SIG-M5 (cell line): ENCODE measurements at regions not wholly inside any gene's neighbourhood (a gene's known extent, or its start where the extent isn't known, plus 50 kb on each side); places are given as distances from the start of the nearest gene placed in this dataset.

Source experiments
- DNase-seq: peaks from one replicate; lab custom pipeline; 2025; lab: John Stamatoyannopoulos, UW

DNA sequence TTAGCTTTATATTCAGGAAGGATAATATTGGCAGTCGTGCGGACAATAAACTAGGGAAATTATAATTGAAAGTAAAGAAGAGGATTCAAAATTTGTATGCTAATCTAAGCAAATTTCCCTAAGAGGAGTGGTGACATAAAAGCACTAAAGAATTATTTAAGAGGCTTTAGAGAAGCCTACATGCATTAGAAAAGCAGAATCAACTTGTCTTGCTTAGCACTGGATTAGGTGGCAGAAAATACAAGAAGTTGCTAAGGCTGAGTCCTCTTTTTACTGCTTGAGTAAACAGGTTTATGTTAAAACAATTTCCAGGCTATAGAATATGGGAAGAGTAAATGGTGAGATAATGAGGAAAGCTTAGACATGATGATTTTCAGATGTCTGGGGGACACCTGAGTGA is 991.5 kb downstream of the PCDH18 start:
- DNase-seq, result no peak

DNA sequence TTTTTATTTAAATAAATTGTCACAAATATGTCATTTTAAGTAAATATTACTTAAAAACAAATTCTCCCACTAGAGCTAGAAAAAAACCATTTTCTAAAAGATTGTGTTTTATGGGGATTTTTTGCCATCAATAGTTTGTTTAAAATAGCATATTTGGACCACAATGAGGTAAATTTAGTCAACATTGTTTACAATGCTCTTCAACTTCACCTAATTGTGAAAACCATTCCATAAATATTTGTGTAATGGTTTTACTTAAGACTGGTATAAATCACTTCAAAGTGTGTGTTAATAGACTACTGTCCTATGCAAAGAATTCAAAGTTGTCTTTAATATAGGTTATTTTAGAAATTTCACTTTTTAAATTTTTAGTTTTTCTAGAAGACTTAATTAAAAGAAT is 1004.2 kb downstream of the PCDH18 start:
- DNase-seq, result no peak

DNA sequence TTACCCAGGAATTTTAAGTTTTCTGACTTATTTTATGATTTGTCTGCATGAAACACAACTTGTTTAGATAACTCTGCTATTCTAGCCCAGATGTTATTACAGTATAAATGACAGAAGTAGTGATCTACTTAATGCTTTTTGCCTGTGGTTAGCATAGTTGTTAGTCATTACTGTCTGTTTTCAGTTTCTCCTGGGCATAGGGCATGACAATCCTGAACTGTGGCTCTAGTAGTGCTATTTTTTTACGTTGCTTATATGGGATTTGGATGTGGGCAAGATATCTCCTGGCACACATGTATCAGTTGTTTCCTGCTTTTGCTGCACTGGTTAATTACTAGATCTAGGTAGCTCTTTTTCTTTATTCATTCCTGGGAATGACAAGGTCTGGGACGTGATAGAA is 1005.8 kb downstream of the PCDH18 start:
- DNase-seq, result no peak

DNA sequence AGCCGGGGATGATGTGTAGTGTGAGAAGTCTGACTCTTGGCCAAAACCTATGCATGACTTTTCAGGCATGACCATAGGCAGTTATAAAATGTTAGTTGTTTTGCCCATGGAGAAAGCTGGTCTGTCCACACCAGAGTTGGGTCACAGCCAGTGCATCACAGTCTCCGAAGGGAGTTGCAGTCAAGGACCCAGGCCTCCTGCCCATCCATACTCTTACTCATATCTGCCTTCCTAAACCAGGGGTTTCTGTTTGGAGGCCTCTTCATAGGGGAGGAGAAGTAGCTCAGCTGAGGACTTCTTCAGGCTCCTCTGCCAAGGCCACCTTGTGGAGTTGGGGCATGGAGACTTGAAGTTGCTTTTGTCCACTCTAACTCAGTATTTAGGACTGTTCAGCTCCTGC is 1008.3 kb downstream of the PCDH18 start:
- no peak for DNase-seq

DNA sequence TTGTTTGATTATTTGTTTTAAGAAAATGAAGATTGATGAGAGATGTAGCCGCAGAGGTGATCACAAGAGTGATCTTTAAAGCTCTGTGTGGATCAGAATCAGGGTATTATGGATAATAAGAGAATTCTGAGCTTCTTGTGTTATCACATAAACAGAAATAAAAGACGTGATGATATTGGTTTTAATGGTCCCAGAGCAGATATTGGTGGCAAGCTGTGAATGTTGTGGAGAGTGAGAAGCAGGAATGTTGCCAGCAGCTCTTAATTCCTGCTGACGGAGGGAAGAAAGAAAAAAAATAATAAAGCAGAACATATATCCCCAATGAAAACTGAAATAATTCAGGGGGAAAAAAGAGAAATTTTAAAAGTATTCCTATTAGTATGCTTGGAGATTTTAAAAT is 1015.9 kb downstream of the PCDH18 start:
- no peak for DNase-seq

DNA sequence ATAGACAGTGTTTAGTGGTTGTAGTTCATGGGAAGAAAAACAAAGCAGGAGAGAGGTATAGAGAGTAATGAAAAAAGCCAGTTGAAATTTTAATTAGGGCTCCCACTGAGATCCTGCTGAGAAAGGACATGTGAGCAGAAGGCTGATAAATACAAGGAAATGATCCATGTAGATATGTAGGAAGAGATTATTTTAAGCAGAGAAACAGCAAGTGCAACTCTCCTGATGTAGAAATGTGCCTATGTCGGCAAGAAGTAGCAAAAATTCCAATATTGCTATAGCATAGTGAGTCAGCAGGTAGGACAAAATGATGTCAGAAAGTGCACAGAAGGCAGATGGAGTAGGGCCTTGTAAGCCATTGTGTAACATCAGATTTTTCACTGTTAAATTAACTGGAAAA is 1027.3 kb downstream of the PCDH18 start:
- DNase-seq, result no peak

DNA sequence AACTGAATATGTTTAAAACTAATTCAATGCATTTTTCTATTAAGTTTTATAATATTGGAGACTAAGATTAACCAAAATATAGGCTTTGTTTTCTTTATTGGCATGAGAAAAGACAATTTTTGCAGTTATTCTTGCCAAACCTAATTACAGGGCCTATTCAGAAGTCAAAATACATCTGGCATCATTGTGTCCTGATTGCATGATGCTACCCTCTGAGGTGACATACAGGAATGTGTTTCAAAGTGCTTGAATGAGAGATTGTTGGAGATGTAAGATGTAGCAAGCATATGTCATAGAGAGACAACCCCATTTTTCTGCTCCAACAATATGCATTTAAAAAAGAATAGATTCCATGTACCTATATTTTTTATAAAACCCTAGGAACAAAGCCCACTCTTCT is 1036.4 kb downstream of the PCDH18 start:
- no peak for DNase-seq

DNA sequence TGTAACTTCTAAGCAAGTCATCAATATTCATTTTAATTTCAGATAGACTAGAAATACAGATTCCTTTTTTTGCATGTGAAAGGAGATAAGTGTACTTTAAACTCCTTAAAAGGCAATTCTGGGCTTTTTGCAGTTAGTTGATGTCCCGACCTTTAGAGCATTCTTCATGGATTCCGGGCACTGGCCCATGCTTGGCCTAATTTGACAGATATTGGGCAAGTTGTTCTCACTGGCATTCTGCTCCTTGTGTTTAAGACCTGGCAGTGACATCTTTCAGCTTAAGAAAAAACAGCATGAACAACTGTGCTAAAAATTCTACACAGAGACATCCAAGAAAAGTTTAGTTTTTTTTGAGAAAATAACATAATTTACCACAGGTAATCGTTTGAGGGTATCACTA is 1037.2 kb downstream of the PCDH18 start:
- DNase-seq, result no peak

DNA sequence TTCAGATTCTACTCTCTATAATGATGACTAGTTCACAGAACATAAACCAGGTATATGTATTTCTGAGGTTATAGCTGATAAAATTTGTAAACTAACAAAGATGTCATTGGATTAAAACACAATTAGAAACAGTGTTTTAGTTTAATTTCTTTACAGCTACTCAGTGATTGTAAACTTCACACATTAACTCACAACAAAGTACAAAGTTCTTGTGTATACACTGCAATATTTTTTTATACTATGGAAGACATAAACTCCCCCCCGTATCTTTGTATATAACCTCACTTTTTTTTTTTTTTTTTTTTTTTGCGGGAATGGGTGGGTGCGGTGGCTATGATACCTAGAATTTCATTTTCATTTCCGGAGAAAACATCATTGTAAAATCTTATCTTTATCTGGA is 1043.2 kb downstream of the PCDH18 start:
- no peak for DNase-seq

DNA sequence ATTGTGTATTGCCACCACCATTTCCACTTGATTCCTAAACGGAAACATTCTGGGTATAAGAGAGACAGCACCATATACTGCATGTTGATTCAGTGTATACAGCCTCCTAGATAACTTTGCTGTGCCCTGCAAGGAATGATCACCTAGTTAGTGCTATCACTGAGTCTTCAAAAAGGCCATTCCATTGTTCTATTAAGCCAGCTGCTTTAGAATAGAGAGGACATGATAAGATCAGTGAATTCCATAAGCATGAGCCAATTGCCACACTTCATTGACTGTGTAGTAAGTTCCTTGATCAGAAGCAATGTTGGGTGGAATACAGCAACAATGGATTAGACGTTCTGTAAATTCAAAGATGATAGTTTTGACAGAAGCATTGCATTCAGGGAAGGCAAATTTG is 1047.3 kb downstream of the PCDH18 start:
- no peak for DNase-seq

DNA sequence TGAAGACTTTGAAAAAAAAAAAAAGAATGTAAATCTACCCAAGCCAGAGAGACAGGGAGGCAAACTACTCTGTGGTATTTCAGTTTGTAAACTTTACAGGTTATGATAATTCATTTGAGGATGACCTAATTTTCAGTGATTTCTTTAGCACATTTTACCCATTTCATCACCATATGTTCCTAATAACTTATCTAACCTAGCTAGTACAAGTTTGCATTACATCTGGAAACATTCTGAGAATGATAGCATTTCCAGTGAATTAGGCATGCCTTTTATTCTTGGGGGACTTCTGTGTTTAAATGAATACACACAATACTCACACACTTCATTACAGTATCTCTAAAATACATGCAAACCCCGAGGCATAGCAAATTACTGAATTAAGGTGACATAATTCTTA is 1055.5 kb downstream of the PCDH18 start:
- no peak for DNase-seq

DNA sequence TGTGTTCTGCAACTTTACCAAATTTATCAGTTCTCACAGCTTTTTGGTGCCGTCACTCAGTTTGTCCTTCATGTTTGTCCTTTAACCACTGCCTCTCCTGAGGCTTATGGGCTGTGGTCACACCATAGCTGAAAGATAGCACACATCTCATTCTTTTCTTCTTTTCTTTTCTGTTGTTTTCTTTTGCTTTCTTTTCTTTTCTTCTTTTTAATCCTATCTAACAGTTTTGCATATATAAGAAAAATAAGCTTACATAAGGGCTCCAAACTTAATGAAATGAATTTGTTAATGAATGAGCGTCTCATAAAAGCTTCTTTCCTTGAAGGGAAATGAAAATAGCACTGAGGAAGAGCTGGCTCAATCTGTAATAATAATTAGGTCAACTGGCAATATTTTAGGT is 1061.2 kb downstream of the PCDH18 start:
- DNase-seq, result no peak

DNA sequence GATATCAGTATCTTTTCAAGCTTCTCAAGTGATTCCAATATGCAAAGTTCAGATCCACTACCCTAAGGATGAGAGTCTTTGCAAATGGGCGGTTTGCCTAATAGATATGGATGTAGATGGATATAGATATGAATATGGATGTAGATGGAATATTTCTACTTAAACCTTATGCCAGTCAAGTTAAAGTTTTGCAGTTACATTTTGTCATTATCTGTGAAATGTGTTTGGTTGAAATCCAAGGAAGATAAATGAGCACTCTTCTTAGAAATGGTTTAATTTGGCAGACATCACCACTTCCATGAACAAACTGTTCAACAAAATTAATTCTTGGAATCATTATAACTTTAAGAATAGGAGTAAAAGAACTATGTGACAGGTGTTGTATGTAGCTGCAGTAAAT is 1066.6 kb downstream of the PCDH18 start:
- no peak for DNase-seq

DNA sequence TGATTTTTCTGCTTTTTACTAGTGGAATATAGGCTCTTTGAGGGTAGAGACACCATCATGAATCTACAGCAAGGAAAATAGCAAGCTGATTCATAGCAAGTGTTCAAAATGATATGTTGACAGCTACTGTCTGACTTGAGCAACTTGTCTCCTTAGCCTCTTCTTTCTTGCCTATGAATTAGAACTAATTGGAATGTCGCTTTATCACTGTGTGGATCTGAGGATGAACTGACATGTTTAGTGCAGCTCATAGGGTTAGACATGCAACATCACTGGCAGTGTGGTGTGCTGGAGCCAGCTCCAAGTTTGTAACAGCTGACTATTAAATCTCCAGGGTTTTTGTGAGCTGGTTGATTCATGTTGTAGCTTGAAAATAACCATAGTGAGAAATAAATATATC is 1068.4 kb downstream of the PCDH18 start:
- no peak for DNase-seq

DNA sequence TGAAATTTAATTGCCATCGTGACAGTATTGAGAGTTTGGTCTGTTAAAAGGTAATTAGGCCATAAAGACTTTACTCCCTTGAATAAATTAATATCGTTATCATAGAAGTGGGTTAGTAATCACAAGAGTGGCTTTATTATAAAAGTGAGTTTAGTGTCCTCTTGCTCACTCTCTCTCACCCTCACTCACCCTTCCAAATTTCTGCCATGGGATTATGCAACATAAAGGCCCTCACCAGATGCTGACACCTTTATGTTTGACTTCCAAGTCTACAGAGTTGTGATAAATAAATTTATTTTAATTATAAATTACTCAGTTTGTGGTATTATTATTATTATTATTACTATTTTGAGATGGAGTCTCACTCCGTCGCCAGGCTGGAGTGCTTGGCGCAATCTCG is 1070.8 kb downstream of the PCDH18 start:
- DNase-seq, result no peak

DNA sequence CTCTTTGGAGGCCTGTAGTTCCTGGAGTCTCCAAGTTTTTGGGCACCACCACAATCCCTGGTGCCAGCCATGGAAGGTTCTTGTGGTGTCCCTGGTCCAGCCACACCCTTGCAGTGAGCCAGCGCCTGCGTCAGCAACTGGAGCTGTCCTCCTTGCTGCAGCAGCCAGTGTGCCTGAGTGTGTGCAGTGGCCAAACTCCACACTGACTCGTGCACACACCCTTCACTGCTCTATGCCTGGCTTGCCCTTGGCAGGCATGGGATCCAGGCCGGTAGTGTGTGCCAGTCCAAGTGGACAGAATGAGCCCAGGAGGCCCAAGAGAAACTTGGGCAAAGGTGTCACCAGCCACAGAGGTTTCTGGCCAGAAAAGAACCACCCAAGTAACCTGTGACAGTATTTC is 1074.0 kb downstream of the PCDH18 start:
- no peak for DNase-seq

DNA sequence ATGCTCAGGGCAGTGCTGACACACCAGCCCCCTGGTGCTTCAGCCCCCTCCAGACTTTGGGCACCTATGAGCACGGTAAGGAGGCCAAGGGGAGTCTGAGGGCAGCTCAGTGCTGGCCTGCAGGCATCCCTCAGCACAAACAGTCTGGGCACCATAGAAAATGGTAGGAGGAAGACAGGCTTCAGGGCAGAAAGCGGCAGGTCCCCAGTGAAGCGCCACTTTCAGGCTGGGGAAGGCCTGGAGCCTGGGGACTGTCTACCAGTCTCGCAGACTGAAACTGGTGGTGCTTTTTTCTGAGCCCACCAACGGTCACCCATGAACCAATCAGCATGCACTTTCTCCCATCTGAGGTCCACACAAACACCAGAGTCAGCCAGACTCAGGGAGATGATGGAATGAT is 1074.7 kb downstream of the PCDH18 start:
- no peak for DNase-seq

DNA sequence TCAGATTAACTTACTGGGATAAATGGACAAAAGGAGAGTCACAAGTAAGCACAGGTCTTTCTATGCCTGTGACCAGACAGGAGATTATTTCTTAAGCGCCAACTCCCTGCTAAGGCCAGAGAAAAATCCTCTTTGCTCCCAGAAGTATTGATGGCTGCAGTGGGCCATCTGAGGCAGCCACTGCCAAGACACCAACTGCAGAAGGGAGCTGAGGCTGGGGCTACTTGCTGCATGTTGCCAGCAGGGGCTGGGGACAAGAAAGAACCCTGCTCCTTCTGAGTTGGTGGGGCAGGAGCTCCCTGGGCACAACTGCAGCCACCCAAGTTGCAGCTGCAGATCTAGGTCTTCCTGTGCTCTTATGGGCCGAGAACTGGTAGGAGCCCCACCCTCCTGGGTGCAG is 1075.3 kb downstream of the PCDH18 start:
- no peak for DNase-seq

DNA sequence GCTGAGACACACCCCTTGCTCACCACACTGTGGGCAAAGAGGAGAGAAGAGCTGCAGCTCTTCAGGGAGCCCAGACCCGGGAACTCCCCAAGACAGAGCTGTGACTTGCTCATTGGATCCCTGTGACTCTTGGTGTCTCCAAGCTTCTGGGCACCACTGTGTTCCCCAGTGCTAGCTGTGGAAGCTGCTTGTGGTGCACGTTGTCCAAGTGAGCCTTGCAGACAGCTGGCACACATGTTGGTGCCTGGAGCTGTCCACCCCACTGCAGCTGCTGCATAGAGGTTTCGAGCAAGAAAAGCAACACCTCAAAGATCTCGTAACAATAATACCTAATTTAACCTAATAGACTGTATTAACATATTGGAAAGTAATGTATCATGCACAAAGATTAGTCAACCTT is 1089.3 kb downstream of the PCDH18 start:
- no peak for DNase-seq

DNA sequence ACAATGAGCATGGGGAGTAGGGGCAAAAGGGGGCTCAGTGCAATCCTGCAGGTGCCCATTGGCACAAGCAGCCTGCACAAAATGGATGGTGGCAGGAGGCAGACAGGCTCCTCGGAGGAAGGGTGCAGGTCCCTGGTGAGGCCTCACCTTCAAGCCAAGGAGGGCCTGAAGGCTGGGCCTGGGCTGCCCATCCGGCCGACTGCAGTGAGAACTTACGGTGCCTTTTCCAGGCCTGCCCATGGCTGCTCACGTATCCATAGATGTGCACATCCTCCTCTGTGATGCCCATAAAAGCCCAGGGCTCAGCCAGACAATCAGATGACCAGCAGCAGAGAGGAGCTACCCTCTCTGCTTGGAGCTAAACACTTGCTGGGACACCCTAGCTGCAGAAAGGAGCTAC is 1089.8 kb downstream of the PCDH18 start:
- DNase-seq, result no peak

DNA sequence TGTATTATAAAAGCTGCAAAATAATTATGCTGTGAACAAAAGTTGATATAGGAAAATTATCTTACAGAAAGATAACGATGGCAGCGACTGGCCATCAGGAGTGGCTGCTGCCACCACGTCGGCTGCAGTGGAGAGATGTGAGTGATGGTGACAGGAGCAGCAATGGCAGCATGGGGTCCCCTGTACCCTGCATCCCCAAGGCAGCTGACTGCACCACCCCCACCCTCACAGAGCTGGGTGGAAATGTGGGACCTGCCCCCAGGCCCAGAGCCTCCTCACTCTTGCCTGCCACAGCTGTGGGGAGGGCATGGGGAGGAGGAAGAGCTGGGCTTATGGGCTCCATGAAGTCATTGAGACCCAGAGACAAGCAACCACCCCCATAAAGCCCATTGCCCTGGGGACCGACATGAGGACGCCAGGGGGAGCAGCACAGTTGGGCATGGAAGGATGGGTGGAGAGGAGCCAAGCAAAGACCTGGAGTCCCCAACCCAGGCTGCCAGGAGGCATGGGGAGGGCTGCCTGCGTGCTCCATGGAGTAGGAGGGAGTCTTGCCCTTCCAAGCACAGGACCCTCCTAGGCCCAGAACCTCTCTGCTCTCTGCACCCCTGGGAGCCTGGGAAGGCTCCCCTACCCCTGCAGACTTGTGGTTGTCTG is 1090.5 kb downstream of the PCDH18 start:
- DNase-seq, result no peak

DNA sequence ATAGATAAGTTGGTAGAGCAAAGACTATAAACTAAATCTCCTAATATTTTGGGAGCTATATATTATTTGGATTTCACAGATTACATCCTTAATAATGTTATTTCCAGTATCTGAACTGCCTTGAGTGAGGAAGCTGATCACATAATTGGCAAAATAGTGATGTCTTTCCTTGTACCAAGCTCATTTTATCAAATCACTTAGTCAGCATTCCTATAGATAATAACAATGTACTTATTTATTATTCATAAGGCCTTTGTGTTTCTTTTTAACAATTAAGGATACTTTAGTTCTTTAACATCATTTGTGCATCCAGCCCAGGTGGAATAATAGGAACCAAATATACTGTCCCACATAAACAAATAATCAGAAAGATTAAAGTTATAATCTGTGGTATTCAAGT is 1093.6 kb downstream of the PCDH18 start:
- DNase-seq, result no peak

DNA sequence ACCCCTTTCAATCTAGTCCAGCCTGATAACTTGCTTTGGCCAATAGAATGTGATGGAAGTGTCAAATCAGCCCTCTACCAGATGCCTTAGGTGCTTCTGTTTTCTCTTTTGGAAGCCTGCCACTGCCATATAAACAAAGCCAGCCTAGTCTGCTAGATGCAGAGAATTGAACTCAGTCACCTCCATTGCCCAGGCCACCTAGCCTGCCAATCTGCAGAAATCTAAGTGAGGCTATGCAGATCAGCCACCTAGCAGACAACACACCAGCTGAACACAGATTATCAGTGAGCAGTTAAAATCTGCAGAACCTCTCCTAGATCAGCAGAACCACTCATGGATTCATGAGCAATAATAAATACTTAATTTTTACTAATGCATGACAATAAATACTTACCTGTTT is 1108.2 kb downstream of the PCDH18 start:
- no peak for DNase-seq

DNA sequence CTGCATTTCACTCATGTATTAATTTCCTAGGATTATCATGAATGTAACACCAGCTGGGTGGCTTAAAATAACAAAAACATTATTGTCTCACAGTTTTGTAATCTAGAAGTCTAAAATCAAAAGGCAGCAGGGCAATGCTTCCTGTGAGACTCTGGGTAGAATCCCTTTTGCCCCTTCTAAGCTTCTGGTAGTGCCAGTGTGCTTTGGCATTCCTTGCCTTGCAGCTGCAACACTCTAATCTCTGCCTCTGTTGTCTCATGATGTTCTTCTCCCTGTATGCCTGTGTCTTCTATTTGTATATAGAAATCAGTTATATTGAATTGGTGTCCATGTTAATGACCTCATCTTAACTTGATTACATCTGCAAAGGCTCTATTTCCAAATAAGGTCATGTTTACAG is 1117.3 kb downstream of the PCDH18 start:
- DNase-seq, result no peak

DNA sequence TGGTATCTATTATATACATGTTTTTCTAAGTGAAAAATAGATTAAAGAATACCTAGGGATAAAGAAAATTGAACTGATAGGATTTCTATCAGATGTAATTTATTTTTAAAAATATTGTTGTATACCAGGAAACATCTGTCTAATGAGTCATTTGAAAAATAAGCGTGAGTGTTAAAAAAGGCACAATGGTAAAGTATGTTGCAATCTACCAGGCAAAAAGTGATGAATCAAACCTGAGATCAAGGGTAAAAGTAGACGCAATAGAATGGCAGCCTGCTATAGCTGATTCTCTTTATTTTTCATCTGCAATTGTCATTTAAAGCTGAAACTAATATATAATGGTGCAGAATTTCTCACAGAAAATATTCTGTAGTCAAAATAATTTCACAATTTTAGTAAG is 1119.6 kb downstream of the PCDH18 start:
- DNase-seq, result no peak
